Gastrocnemius medialis (tissue), 4 donors: ENCODE measurements at regions not wholly inside any gene's neighbourhood (a gene's known extent, or its start where the extent isn't known, plus 50 kb on each side); places are given as distances from the start of the nearest gene placed in this dataset.

Experiments
- POLR2A ChIP-seq, 2 donors: fragments of 450-650 bp; IDR thresholded peaks; one replicate each; pipeline ENCODE4 v1.6.1; 2017; ENCODE audit warnings: antibody characterized with exemption in 2 of 2, mild to moderate bottlenecking in 2 of 2, moderate library complexity in 2 of 2
- TF ChIP-seq, protein P1 (sequence below), 5 experiments: fragments of 450-650 bp in 3 of 5; fragments of 200-600 bp in 2 of 5; sonication (generic) in 2 of 5; IDR thresholded peaks in 4 of 5; conservative IDR thresholded peaks in 1 of 5; 1 replicate in 4 of 5; 2 replicates in 1 of 5; pipeline ENCODE4 v1.5.1; 2016 to 2019; ENCODE audit warnings: antibody characterized with exemption in 5 of 5, mild to moderate bottlenecking in 3 of 5, moderate library complexity in 3 of 5

DNA sequence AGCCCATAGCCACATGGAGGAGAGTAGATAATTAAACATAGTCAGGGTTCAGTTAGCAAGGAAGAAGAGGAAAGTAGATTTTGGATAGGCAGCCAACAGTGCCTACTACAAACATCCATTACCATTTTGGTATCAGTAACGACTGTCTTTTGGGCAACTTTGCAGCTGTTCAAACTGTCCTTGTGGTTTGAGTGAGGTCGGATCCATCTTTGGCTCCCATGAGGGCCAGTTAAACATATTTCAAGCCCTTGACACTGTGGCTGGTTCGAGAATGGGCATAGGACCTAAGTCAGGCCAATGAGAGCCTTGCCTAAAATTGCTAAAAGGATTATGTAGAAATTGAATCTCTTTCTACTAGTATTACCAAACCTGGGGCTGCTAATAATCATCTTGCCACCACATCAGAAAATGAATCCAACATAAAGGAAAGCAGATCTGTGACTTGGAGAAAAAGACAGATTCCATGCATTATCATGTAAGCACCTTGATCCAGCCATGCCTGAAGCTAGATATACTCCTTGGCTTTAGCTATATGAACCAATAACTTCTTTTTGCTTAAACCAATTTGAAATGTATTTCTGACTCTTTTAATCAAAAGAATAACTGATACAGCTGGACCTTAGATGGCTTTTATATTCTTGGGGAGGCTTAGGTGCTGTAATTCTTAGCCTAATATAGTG lies 75.0 kb upstream of the STAM2 start:
- TF ChIP-seq, protein P1, sequence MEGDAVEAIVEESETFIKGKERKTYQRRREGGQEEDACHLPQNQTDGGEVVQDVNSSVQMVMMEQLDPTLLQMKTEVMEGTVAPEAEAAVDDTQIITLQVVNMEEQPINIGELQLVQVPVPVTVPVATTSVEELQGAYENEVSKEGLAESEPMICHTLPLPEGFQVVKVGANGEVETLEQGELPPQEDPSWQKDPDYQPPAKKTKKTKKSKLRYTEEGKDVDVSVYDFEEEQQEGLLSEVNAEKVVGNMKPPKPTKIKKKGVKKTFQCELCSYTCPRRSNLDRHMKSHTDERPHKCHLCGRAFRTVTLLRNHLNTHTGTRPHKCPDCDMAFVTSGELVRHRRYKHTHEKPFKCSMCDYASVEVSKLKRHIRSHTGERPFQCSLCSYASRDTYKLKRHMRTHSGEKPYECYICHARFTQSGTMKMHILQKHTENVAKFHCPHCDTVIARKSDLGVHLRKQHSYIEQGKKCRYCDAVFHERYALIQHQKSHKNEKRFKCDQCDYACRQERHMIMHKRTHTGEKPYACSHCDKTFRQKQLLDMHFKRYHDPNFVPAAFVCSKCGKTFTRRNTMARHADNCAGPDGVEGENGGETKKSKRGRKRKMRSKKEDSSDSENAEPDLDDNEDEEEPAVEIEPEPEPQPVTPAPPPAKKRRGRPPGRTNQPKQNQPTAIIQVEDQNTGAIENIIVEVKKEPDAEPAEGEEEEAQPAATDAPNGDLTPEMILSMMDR (IDR thresholded peaks at IDR 0.05 in 4 of 5, conservative IDR thresholded peaks at IDR 0.05 in 1 of 5): no peak
- TF ChIP-seq POLR2A (IDR thresholded peaks at IDR 0.05): no peak
